ENCODE measurements at regions not wholly inside any gene's neighbourhood (a gene's known extent, or its start where the extent isn't known, plus 50 kb on each side); places are given as distances from the start of the nearest gene placed in this dataset.

GRCh38 chr6:140825731-140826130 lies 1307.0 kb upstream of the GJE1 start:
- Histone ChIP-seq H3K9ac (ENCODE audit: low read length) (no peak overlapping the region), H3K27ac (ENCODE audit: low read length) (no peak overlapping the region), H3F3A (ENCODE audit: insufficient read depth, low read length, poor library complexity, severe bottlenecking) (no peaks in the 10 kb centered on the region), H3K4me2 (ENCODE audit: low read length) (no peak overlapping the region), H3K4me3 (ENCODE audit: low read length) (no peak overlapping the region), H3K79me2 (replicated peaks; ENCODE audit: insufficient read depth, low read length) (no peaks in the 10 kb centered on the region), H3K36me3 (ENCODE audit: insufficient read depth, low read length) (no peaks in the 10 kb centered on the region), H2AFZ (ENCODE audit: low read depth, low read length) (no peak overlapping the region), H3K9me2 (ENCODE audit: insufficient read depth, low read length) (no peaks in the 10 kb centered on the region), H4K20me1 (ENCODE audit: insufficient read depth) (no peaks in the 10 kb centered on the region), H3K27me3 (ENCODE audit: insufficient read depth, low read depth, low read length) (no peaks in the 10 kb centered on the region), H3K9me3 (ENCODE audit: low read length) (no peaks in the 10 kb centered on the region)
- TF ChIP-seq SMC3 (conservative IDR thresholded peaks at IDR 0.05; ENCODE audit: poor library complexity): no peak

- Histone ChIP-seq H3K9me2 (ENCODE audit: insufficient read depth, low read length) (no peaks in the 10 kb centered on the region), H3K4me3 (ENCODE audit: low read length) (no peak overlapping the region), H3K36me3 (ENCODE audit: insufficient read depth, low read length) (no peaks in the 10 kb centered on the region), H3K9ac (ENCODE audit: low read length) (no peak overlapping the region), H3K4me2 (ENCODE audit: low read length) (no peak overlapping the region), H2AFZ (ENCODE audit: low read depth, low read length) (no peak overlapping the region), H3F3A (ENCODE audit: insufficient read depth, low read length, poor library complexity, severe bottlenecking) (no peaks in the 10 kb centered on the region), H3K79me2 (replicated peaks; ENCODE audit: insufficient read depth, low read length) (no peaks in the 10 kb centered on the region), H3K27me3 (ENCODE audit: insufficient read depth, low read depth, low read length) (no peaks in the 10 kb centered on the region), H3K27ac (ENCODE audit: low read length) (no peak overlapping the region), H4K20me1 (ENCODE audit: insufficient read depth) (no peaks in the 10 kb centered on the region), H3K9me3 (ENCODE audit: low read length) (no peaks in the 10 kb centered on the region)
- TF ChIP-seq MXI1 (conservative IDR thresholded peaks at IDR 0.05; ENCODE audit: poor library complexity, severe bottlenecking) (no peak), TAF1 (IDR thresholded peaks at IDR 0.05; ENCODE audit: low read depth) (no peak), CTCF (IDR thresholded peaks at IDR 0.05; ENCODE audit: poor library complexity, severe bottlenecking) (no peak), SMC3 (conservative IDR thresholded peaks at IDR 0.05; ENCODE audit: poor library complexity) (no peak), EZH2 (IDR thresholded peaks at IDR 0.05; ENCODE audit: borderline replicate concordance, insufficient read depth, low read length, poor library complexity, severe bottlenecking) (no peak), POLR2AphosphoS5 (IDR thresholded peaks at IDR 0.05) (no peak), EP300 (conservative IDR thresholded peaks at IDR 0.05; ENCODE audit: poor library complexity, severe bottlenecking) (no peak), REST (IDR thresholded peaks at IDR 0.05; ENCODE audit: borderline replicate concordance) (no peak), RAD21 (conservative IDR thresholded peaks at IDR 0.05) (no peak)
These were observed 1308.1 kb upstream of the GJE1 start for GRCh38 chr6:140824595-140824994.

GRCh38 chr6:140821196-140821595 lies 1311.5 kb upstream of the GJE1 start:
- no peaks in the 10 kb centered on the region for H3K27me3 ChIP-seq (ENCODE audit: insufficient read depth, low read depth, low read length)
- no peaks in the 10 kb centered on the region for H3K79me2 ChIP-seq (replicated peaks; ENCODE audit: insufficient read depth, low read length)
- peaks cover 4% of the 10 kb centered on the region for H3F3A ChIP-seq (ENCODE audit: insufficient read depth, low read length, poor library complexity, severe bottlenecking)
- H2AFZ ChIP-seq (ENCODE audit: low read depth, low read length): no peak overlapping the region
- no peak overlapping the region for H3K4me2 ChIP-seq (ENCODE audit: low read length)
- no peaks in the 10 kb centered on the region for H3K36me3 ChIP-seq (ENCODE audit: insufficient read depth, low read length)
- no peak overlapping the region for H3K4me3 ChIP-seq (ENCODE audit: low read length)
- no peaks in the 10 kb centered on the region for H4K20me1 ChIP-seq (ENCODE audit: insufficient read depth)
- no peak overlapping the region for H3K9ac ChIP-seq (ENCODE audit: low read length)
- H3K9me2 ChIP-seq (ENCODE audit: insufficient read depth, low read length): no peaks in the 10 kb centered on the region
- TF ChIP-seq RAD21 (conservative IDR thresholded peaks at IDR 0.05) (no peak), POLR2AphosphoS5 (IDR thresholded peaks at IDR 0.05) (no peak), CTCF (IDR thresholded peaks at IDR 0.05; ENCODE audit: poor library complexity, severe bottlenecking) (no peak), EZH2 (IDR thresholded peaks at IDR 0.05; ENCODE audit: borderline replicate concordance, insufficient read depth, low read length, poor library complexity, severe bottlenecking) (no peak), SMC3 (conservative IDR thresholded peaks at IDR 0.05; ENCODE audit: poor library complexity) (no peak), TAF1 (IDR thresholded peaks at IDR 0.05; ENCODE audit: low read depth) (no peak), MXI1 (conservative IDR thresholded peaks at IDR 0.05; ENCODE audit: poor library complexity, severe bottlenecking) (no peak), EP300 (conservative IDR thresholded peaks at IDR 0.05; ENCODE audit: poor library complexity, severe bottlenecking) (no peak), REST (IDR thresholded peaks at IDR 0.05; ENCODE audit: borderline replicate concordance) (no peak)
- no peak overlapping the region for H3K27ac ChIP-seq (ENCODE audit: low read length)
- no peaks in the 10 kb centered on the region for H3K9me3 ChIP-seq (ENCODE audit: low read length)

All from neural cell (in vitro differentiated cells).